Stimulated activated naive B cell treated with anti-CD40 and anti-IgM and Interleukin-4, amounts not matched to agents 10 μg/mL and 1 μg/mL and 100 μg/mL, for 72 hours (primary cell): ENCODE measurements at regions not wholly inside any gene's neighbourhood (a gene's known extent, or its start where the extent isn't known, plus 50 kb on each side); places are given as distances from the start of the nearest gene placed in this dataset.
A peak's percentile ranks its signal among the peaks of the same experiment; 100 is the strongest.

Experiments
- ATAC-seq, 2 donors: fragments of 150-1000 bp; cut with Tn5 transposase; replicated peaks; 2 replicates each; pipeline ENCODE4 v1.10.0; 2021; ENCODE audit warnings: moderate library complexity in 1 of 2
- DNase-seq: peaks from one replicate; pipeline ENCODE4 v3.0.0; 2021
- H3K27ac Mint-ChIP-seq: one replicate; pipeline ENCODE4 v1.8.0; 2022; ENCODE audit warnings: mild to moderate bottlenecking, mixed read lengths
- H3K27me3 Mint-ChIP-seq, 2 donors: one replicate each; pipeline ENCODE4 v1.8.0; 2022; ENCODE audit warnings: mixed read lengths in 2 of 2
- H3K36me3 Mint-ChIP-seq, 2 donors: one replicate each; pipeline ENCODE4 v1.8.0; 2022; ENCODE audit warnings: mixed read lengths in 2 of 2, mild to moderate bottlenecking in 1 of 2
- H3K4me1 Mint-ChIP-seq, 2 donors: one replicate each; pipeline ENCODE4 v1.8.0; 2022; ENCODE audit warnings: mixed read lengths in 2 of 2, mild to moderate bottlenecking in 1 of 2
- H3K4me3 Mint-ChIP-seq, 2 donors: one replicate each; pipeline ENCODE4 v1.8.0; 2022; ENCODE audit warnings: mild to moderate bottlenecking in 2 of 2, mixed read lengths in 2 of 2, moderate library complexity in 1 of 2
- H3K9me3 Mint-ChIP-seq, 2 donors: one replicate each; pipeline ENCODE4 v1.8.0; 2022; ENCODE audit warnings: mixed read lengths in 2 of 2, mild to moderate bottlenecking in 1 of 2

DNA sequence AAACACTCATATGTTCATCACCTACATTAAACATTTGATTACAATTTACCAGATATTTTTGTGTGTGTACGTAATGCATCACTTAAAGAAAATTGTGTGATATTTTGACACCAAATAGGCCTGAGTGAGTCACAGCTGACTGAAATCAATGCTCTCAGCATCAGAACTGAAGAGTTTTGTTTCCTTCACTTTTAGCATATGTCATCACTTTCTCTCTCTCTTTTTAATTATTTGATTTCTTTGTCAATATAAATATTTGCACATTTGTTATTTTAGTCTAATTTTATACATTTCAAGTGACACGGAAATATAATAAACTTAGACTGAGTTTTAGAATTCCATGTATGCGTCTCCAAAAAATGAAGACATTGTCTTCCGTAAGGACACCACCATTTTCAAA, 545.3 kb downstream of the PTPRC start:
- ATAC-seq: no peak
- no peaks in the 10 kb centered on the region for H3K36me3 Mint-ChIP-seq
- no peak overlapping the region for H3K27ac Mint-ChIP-seq
- DNase-seq: no peak
- peaks cover 0 to 5% of the 10 kb centered on the region in 2 donors for H3K4me1 Mint-ChIP-seq
- peaks cover 0 to 1% of the 10 kb centered on the region in 2 donors for H3K9me3 Mint-ChIP-seq
- H3K4me3 Mint-ChIP-seq: no peak overlapping the region
- peaks cover 0 to 8% of the 10 kb centered on the region in 2 donors for H3K27me3 Mint-ChIP-seq

DNA sequence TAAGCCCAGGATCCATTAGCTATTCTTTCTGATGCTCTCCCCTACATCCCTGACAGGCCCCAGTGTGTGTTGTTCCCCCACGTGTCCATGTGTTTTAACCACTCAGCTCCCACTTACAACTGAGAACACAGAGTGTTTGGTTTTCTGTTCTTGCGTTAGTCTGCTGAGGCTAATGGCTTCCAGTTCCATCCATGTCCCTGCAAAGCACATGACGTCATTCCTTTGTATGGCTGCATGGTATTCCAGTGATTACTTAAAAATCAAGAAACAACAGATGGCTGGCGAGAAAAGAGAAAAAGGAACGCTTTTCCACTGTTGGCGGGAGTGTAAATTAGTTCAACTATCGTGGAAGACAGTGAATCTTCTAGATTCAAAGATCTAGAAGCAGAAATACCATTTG, 556.0 kb downstream of the PTPRC start:
- no peak overlapping the region for H3K27ac Mint-ChIP-seq
- peaks cover 3% of the 10 kb centered on the region in 2 donors for H3K9me3 Mint-ChIP-seq
- no peaks in the 10 kb centered on the region for H3K36me3 Mint-ChIP-seq
- ATAC-seq (no peak), DNase-seq (no peak)
- peaks cover 0 to 1% of the 10 kb centered on the region in 2 donors for H3K27me3 Mint-ChIP-seq
- no peak overlapping the region for H3K4me3 Mint-ChIP-seq
- peaks cover 0 to 2% of the 10 kb centered on the region in 2 donors for H3K4me1 Mint-ChIP-seq

DNA sequence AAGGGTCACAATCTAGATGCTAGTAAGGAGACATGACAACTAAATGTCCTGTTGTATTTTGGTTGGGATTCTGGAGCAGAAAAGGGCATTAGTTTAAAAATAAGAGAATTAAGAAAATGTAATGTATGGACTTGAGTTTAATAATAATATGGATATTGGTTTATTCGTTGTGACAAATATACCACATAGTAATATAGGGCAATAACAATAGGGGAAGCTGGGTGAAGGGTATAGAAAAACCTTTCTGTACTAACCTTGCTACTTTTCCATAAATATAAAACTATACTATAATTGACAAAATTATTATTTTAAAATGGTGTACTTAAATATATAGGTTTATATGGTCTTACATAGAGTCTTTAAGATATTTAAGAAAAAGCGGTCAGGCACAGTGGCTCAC, 558.9 kb downstream of the PTPRC start:
- DNase-seq (no peak), ATAC-seq (no peak)
- Mint-ChIP-seq H3K27ac (no peak overlapping the region), H3K27me3 (peaks cover 0 to 5% of the 10 kb centered on the region in 2 donors), H3K4me1 (peaks cover 7 to 11% of the 10 kb centered on the region in 2 donors), H3K4me3 (no peak overlapping the region), H3K36me3 (no peaks in the 10 kb centered on the region), H3K9me3 (peaks cover 3% of the 10 kb centered on the region in 2 donors)

DNA sequence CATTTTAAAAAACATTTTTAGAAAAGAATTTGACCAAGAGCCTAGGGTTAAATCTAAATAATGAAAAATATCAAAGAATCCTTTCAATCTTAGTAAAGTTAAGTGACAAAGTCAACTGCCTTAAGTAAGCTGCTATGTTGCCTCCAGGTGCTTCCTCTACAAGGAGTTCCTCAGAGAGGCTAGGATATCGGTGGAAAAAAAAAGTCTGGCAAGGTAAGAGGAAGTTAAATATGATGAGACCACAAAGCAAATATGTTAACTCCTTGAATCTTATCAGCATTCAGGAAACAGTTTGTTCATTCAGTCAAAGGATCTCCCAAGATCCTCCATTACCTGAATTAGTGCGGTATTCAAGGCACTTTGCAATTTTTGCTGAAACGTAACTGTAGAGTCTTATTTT, 563.5 kb downstream of the PTPRC start:
- no peaks in the 10 kb centered on the region for H3K36me3 Mint-ChIP-seq
- DNase-seq (no peak), ATAC-seq (no peak)
- H3K4me1 Mint-ChIP-seq: peaks cover 6 to 12% of the 10 kb centered on the region in 2 donors
- no peak overlapping the region for H3K27ac Mint-ChIP-seq
- peaks cover 0 to 5% of the 10 kb centered on the region in 2 donors for H3K27me3 Mint-ChIP-seq
- no peak overlapping the region for H3K4me3 Mint-ChIP-seq
- peaks cover 2% of the 10 kb centered on the region in 2 donors for H3K9me3 Mint-ChIP-seq

DNA sequence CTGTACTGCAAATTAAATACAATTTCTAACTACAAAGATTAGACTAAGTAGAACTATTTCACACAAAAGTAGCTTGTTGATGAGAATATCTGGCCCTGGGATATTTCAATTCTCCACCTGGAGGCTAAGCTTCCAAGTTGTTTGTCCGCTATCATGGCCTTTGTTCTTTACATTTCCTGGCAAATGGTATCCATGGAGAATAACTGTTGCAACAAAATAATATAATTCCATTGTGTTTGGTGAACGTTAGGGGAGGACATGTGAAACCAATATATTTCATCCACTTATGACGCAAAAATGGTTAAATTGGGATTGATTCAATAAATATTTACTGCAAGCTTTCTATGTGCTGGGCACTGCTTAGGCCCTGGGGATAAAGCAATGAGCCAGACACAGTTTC, 565.4 kb downstream of the PTPRC start:
- no peak overlapping the region for H3K4me3 Mint-ChIP-seq
- peaks cover 5 to 12% of the 10 kb centered on the region in 2 donors for H3K4me1 Mint-ChIP-seq
- ATAC-seq (no peak), DNase-seq (no peak)
- H3K27ac Mint-ChIP-seq: no peak overlapping the region
- no peaks in the 10 kb centered on the region for H3K36me3 Mint-ChIP-seq
- H3K27me3 Mint-ChIP-seq: peaks cover 0 to 5% of the 10 kb centered on the region in 2 donors
- no peaks in the 10 kb centered on the region for H3K9me3 Mint-ChIP-seq

DNA sequence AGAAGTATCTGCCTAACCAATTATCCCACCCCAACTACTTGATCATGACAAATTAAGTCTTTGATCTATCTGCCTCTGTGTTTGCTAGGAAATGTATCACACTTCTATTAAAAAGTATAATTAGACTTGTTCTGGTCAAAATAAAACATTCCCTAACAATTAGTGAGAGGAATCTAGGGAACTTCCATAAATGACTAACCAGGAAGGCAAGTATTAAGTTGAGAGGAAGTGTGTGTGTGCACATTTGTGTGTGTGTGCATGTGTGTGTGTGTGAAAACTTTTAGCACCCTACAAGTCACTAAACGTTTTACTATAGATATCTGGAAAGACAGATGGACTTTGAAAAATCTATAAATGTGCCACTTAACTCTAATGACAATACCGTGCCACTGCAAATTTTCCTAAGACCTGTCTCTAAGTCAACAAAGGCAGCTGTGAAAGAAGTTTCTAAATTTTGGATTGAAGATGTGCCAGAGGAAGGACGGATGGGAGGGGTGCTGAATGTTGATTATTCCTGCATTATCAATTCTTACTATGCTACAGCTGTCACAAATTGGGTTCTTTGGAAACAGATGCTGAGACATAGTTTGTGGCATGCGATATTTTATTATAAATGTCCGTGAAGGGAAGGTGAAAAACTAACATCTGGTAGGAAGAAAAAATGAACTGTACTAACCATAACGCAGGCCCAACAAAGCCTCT, 567.1 kb downstream of the PTPRC start:
- Mint-ChIP-seq H3K4me1 (peaks cover 5 to 12% of the 10 kb centered on the region in 2 donors), H3K27ac (no peak overlapping the region), H3K27me3 (no peaks in the 10 kb centered on the region), H3K4me3 (no peak overlapping the region), H3K36me3 (no peaks in the 10 kb centered on the region), H3K9me3 (peaks cover 0 to 2% of the 10 kb centered on the region in 2 donors)
- ATAC-seq: no peak
- DNase-seq: no peak

DNA sequence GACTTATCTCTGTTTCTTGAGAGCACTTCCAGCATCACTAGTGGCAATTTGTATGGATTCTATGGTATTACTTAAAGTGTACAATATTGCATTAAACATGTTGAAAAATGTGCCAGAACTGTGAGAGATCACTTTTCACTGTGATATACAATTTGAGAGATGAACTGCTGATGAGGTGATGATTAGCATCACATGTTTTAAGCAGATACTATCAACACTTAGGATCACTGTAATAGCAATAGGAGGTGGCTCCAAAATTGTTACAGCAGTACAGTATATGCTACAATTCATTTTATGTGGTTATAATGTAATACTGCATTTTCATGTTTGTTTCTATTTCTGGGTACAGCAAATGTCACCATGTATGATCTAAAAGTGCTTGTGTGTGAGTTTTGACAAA, 570.0 kb downstream of the PTPRC start:
- Mint-ChIP-seq H3K9me3 (peaks cover 0 to 2% of the 10 kb centered on the region in 2 donors), H3K4me1 (no peaks in the 10 kb centered on the region), H3K4me3 (no peak overlapping the region), H3K36me3 (no peaks in the 10 kb centered on the region), H3K27me3 (no peaks in the 10 kb centered on the region), H3K27ac (no peak overlapping the region)
- DNase-seq (no peak), ATAC-seq (no peak)

DNA sequence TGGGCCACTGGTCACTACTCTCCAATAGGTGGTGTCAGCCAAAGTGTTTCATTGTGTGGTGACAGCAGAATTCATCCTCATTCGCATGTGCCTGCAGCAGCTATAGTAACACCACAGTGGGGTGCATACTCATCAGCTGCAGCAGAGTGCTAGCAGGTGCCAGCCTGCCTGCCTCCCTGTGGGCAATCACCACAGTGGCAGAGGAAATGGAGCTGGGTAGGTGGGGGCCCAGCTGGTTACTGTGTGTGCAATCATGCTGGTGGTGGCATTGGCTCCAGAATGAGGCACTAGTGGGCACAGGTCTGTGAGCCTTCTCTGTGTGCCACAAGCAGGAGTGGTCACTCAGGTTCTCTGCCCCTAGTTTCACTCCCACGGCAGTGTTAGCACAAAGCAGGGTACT, 579.2 kb downstream of the PTPRC start:
- ATAC-seq (peak in 1 of 2 donors; percentile 25), DNase-seq (no peak)
- H3K4me3 Mint-ChIP-seq: no peak overlapping the region
- peaks cover 4 to 8% of the 10 kb centered on the region in 2 donors for H3K36me3 Mint-ChIP-seq
- H3K27ac Mint-ChIP-seq: no peak overlapping the region
- peaks cover 18 to 31% of the 10 kb centered on the region in 2 donors for H3K4me1 Mint-ChIP-seq
- H3K27me3 Mint-ChIP-seq: peaks cover 0 to 14% of the 10 kb centered on the region in 2 donors
- H3K9me3 Mint-ChIP-seq: peaks cover 6 to 8% of the 10 kb centered on the region in 2 donors

DNA sequence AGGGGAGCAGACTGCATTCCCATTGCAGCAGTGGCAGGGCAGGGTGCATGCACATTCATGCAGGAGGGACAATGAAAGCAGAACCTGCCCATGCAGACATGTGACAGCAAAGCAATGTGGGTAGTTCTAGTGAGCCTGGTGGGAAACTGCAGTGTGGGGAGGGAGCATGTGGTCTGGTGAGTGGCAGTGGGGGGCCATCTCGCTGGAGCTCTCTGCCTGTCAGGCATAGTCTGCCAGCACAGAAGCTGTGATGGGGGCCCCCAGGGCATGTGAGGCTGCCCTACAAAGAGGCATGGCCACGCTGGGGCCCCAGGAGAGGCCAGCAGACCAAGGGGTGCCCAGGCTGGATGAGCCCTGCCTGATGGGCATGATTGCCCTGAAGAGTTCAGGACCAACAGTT, 579.7 kb downstream of the PTPRC start:
- Mint-ChIP-seq H3K36me3 (peaks cover 4 to 8% of the 10 kb centered on the region in 2 donors), H3K27me3 (peaks cover 0 to 14% of the 10 kb centered on the region in 2 donors), H3K27ac (no peak overlapping the region), H3K4me3 (no peak overlapping the region), H3K9me3 (peaks cover 6 to 8% of the 10 kb centered on the region in 2 donors), H3K4me1 (peaks cover 18 to 31% of the 10 kb centered on the region in 2 donors)
- DNase-seq (no peak), ATAC-seq (no peak)

DNA sequence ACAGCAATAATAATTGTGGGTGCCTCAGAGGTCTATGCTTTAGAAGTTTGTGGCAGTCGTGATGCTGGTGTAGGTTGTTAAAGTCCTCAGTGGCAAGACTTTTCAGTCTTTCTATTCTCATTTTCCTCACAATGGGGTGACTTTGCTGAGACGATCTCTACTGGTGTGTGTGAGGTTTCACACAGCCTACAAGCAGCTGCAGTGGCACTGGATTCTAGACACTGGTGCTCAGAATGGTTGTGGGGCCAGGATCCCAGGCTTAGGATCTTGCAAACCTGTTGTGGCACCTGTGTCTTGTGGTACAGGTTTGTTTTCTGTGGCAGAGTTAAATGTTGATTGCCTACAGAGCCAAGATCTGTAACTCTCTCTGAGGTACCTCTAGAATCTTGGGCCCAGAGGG, 581.2 kb downstream of the PTPRC start:
- Mint-ChIP-seq H3K4me3 (no peak overlapping the region), H3K36me3 (peaks cover 4 to 8% of the 10 kb centered on the region in 2 donors), H3K27ac (no peak overlapping the region), H3K27me3 (peaks cover 0 to 14% of the 10 kb centered on the region in 2 donors), H3K9me3 (peaks cover 6 to 7% of the 10 kb centered on the region in 2 donors), H3K4me1 (peaks cover 18 to 31% of the 10 kb centered on the region in 2 donors)
- ATAC-seq (no peak), DNase-seq (no peak)

DNA sequence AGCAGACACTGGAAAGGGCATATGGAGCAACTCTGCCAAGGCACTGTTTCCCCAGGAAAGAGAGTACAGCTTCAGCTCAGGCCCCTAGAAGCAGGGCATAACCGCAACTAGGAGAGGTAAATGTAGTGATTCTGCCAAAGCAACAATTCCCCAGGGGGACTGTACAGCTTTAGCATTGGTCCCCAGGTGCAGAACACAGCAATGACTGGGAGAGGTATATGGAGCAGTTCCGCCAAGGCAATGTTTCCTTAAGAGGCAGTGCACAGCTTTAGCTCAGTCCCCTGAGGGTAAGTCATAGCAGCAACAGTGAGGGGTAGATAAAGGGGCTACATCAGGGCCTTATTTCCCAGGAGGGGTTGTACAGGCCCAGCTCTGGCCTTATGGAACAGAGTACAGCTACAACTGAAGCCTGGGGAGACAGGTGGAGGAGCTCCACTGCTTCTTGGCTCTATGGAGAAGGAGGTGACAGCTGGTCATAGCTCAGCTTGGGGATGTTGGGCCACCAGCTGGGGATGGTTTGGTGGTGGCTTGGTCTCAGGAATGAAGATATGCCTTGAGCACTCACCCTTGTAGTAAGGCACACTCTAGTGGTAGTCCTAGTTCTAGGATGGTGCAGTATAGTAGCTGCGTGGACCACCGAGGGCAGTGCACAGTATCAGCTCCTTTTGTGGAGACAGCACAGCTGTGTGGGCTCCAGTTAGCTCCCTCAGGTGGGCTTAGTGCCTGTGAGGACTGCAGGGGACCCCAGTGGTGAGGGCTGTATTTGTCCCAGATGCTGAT, 582.7 kb downstream of the PTPRC start:
- no peak overlapping the region for H3K27ac Mint-ChIP-seq
- peaks cover 22 to 39% of the 10 kb centered on the region in 2 donors for H3K4me1 Mint-ChIP-seq

DNA sequence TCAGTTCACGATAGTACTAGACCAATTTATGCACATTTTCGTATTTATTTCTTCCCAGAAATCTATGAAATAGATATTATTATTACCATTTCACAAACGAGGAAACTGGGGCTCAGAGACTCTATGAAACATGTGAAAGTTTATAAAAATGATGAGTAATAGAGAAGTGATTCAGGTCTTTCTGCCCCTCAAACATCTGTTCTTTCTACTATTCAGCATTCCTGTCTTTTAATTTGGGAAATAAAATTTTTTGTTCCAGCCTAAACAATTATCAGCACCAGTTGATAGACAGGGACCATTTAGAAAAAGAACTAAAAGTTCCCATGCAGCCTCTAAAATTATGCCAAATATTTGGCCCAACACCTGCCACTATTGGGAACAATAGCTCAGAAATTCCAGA, 585.1 kb downstream of the PTPRC start:
- Mint-ChIP-seq H3K4me1 (peaks cover 18 to 32% of the 10 kb centered on the region in 2 donors), H3K27me3 (peaks cover 0 to 9% of the 10 kb centered on the region in 2 donors), H3K36me3 (peaks cover 0 to 1% of the 10 kb centered on the region in 2 donors), H3K27ac (no peak overlapping the region), H3K4me3 (no peak overlapping the region), H3K9me3 (no peaks in the 10 kb centered on the region)
- DNase-seq (no peak), ATAC-seq (no peak)

More for the DNA sequence above, 582.7 kb downstream of the PTPRC start:
- Mint-ChIP-seq H3K4me3 (no peak overlapping the region), H3K36me3 (no peaks in the 10 kb centered on the region), H3K9me3 (peaks cover 0 to under 1% of the 10 kb centered on the region in 2 donors), H3K27me3 (peaks cover 0 to 14% of the 10 kb centered on the region in 2 donors)
- ATAC-seq: peak; percentile 51 to 59
- DNase-seq: no peak

DNA sequence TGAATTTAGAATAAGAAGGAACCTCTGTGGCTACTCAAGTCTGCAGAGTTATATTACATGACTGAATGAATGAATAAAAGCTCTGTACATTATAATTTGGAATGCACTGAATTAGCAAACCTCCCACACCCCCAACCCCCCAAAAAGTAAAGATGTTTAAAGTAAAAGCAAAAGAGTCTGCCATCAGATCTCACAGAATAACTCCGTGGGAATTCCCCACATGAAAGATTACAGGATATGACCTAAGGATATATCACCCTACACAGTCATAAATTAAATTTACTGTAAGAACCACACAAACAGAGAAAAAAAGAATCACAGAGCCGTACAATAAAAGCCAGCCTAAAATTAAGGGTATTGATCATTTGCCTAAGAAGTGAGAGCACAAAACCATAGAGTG, 587.3 kb downstream of the PTPRC start:
- no peak overlapping the region for H3K27ac Mint-ChIP-seq
- H3K36me3 Mint-ChIP-seq: peaks cover 0 to 1% of the 10 kb centered on the region in 2 donors
- H3K4me3 Mint-ChIP-seq: peak overlapping the region; percentile 16 to 18
- H3K27me3 Mint-ChIP-seq: peaks cover 0 to 5% of the 10 kb centered on the region in 2 donors
- H3K9me3 Mint-ChIP-seq: no peaks in the 10 kb centered on the region
- DNase-seq (no peak), ATAC-seq (peak; percentile 91 to 93)
- peaks cover 9 to 17% of the 10 kb centered on the region in 2 donors for H3K4me1 Mint-ChIP-seq

DNA sequence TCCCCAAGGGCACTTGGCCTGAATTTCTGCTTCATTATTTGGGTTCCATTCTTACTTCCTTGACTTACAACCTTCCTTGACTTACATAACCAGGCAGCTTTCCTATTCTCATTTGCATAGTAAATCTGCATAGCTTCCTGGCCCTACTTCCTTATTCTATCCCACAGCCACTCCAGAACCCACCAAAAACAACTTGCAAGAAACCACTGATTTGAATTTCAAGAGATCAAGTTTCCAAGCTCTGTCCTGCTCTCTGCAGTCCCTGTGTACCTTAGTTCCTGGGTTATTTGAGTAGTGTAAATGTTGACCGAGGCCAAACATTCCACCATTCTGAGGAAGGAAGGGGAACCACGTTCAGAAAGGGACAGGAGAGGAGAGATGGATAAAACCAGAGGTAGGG, 603.3 kb downstream of the PTPRC start:
- peak; percentile 42 to 43 for ATAC-seq
- Mint-ChIP-seq H3K36me3 (peaks cover 2 to 4% of the 10 kb centered on the region in 2 donors), H3K4me1 (peaks cover 16 to 25% of the 10 kb centered on the region in 2 donors), H3K27ac (peak overlapping the region; percentile 1), H3K9me3 (peaks cover 4 to 6% of the 10 kb centered on the region in 2 donors), H3K4me3 (no peak overlapping the region), H3K27me3 (peaks cover 0 to 4% of the 10 kb centered on the region in 2 donors)
- no peak for DNase-seq
